ENCODE measurements at regions not wholly inside any gene's neighbourhood (a gene's known extent, or its start where the extent isn't known, plus 50 kb on each side); places are given as distances from the start of the nearest gene placed in this dataset.

DNA sequence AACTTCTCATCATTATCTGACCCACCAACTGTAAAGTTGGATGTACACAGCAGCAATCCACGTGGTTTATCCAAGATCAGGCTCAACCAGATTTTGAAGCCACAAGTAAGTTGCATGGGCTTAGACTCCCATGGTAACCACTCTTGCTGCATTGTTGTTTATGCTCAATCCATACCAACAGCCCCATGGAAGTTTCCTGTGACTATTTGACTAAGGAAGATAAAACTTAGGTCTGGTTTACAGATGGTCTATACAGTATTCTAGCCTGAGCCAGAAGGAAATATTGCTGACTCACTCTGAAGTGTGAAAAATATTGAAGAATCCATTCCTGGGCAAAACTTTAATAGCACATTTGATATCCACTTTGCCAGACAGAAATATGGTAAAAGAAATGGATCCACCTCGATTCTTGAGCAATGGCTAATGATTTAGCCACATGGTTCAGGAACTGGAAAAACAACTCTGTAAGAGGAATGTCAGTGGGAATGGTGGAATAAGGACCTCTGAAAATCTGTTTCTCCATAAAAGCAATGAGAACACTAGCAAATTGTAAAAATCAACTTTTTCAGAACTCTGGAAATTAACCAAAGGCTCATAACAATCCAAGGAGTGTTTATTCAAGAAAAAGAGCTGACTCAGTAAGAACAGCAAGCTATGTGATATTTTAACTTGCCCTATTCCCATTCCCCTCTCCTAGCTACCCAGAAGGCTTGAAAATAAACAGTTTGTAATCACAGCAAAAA is 162.9 kb upstream of the STT3B start:
- TF ChIP-seq POLR2A (IDR thresholded peaks at IDR 0.05; ENCODE audit: low read depth, low read length) (no peak), EZH2 (IDR thresholded peaks at IDR 0.05; ENCODE audit: borderline replicate concordance, low read depth, low read length, severe bottlenecking) (no peak), POLR2AphosphoS5 (IDR thresholded peaks at IDR 0.05; ENCODE audit: insufficient read depth, low read depth, low read length) (no peak), JUN (IDR thresholded peaks at IDR 0.05; ENCODE audit: borderline replicate concordance, insufficient read depth, insufficient read length, low read depth) (no peak)
- TF ChIP-seq, protein P1, sequence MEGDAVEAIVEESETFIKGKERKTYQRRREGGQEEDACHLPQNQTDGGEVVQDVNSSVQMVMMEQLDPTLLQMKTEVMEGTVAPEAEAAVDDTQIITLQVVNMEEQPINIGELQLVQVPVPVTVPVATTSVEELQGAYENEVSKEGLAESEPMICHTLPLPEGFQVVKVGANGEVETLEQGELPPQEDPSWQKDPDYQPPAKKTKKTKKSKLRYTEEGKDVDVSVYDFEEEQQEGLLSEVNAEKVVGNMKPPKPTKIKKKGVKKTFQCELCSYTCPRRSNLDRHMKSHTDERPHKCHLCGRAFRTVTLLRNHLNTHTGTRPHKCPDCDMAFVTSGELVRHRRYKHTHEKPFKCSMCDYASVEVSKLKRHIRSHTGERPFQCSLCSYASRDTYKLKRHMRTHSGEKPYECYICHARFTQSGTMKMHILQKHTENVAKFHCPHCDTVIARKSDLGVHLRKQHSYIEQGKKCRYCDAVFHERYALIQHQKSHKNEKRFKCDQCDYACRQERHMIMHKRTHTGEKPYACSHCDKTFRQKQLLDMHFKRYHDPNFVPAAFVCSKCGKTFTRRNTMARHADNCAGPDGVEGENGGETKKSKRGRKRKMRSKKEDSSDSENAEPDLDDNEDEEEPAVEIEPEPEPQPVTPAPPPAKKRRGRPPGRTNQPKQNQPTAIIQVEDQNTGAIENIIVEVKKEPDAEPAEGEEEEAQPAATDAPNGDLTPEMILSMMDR (IDR thresholded peaks at IDR 0.05; ENCODE audit: extremely low read depth in 1 of 2, insufficient read depth in 1 of 2, low read depth in 1 of 2, low read length in 2 of 2) = no peak
- TF ChIP-seq, protein P2, sequence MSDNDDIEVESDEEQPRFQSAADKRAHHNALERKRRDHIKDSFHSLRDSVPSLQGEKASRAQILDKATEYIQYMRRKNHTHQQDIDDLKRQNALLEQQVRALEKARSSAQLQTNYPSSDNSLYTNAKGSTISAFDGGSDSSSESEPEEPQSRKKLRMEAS (IDR thresholded peaks at IDR 0.05; ENCODE audit: insufficient read depth, insufficient read length) = no peak

Measured in endothelial cell of umbilical vein (primary cell).